ENCODE measurements at regions not wholly inside any gene's neighbourhood (a gene's known extent, or its start where the extent isn't known, plus 50 kb on each side); places are given as distances from the start of the nearest gene placed in this dataset.
"Not testable (repeated sequence)": the region's sequence is repeated elsewhere in the genome, so short reads cannot be mapped to it uniquely, and the experiment has no call there.

GRCh38 chr5:17831279-17831678, 197.0 kb downstream of the TAF11L14 start:
- no peak for DNase-seq

GRCh38 chr5:17832949-17833745, 198.9 kb downstream of the TAF11L14 start:
- DNase-seq: no peak

GRCh38 chr5:17837757-17838156, 203.5 kb downstream of the TAF11L14 start:
- no peak for DNase-seq

- DNase-seq: no peak
Measured at GRCh38 chr5:17838469-17838868, 204.2 kb downstream of the TAF11L14 start.

- no peak for DNase-seq
Measured at GRCh38 chr5:17839848-17840247, 205.6 kb downstream of the TAF11L14 start.

GRCh38 chr5:17846496-17846895, 212.2 kb downstream of the TAF11L14 start:
- no peak for DNase-seq

GRCh38 chr5:17847286-17847685, 213.0 kb downstream of the TAF11L14 start:
- DNase-seq: no peak

- no peak for DNase-seq
Measured at GRCh38 chr5:17852111-17852510, 217.9 kb downstream of the TAF11L14 start.

GRCh38 chr5:17852740-17853139, 218.5 kb downstream of the TAF11L14 start:
- no peak for DNase-seq

- no peak for DNase-seq
Measured at GRCh38 chr5:17854901-17855300, 220.6 kb downstream of the TAF11L14 start.

GRCh38 chr5:17860660-17861315, 226.5 kb downstream of the TAF11L14 start:
- no peak for DNase-seq

- not testable (repeated sequence) for DNase-seq
Measured at GRCh38 chr5:17864903-17865302, 230.6 kb downstream of the TAF11L14 start.

GRCh38 chr5:17865966-17866365, 231.7 kb downstream of the TAF11L14 start:
- not testable (repeated sequence) for DNase-seq

GRCh38 chr5:17872204-17872603, 237.9 kb downstream of the TAF11L14 start:
- DNase-seq: no peak

GRCh38 chr5:17878541-17878940, 244.3 kb downstream of the TAF11L14 start:
- no peak for DNase-seq

GRCh38 chr5:17879276-17879675, 245.0 kb downstream of the TAF11L14 start:
- no peak for DNase-seq

- no peak for DNase-seq
Measured at GRCh38 chr5:17880869-17881268, 246.6 kb downstream of the TAF11L14 start.

- DNase-seq: no peak
Measured at GRCh38 chr5:17882760-17883488, 248.7 kb downstream of the TAF11L14 start.

- no peak for DNase-seq
Measured at GRCh38 chr5:17888155-17888554, 253.9 kb downstream of the TAF11L14 start.

GRCh38 chr5:17890501-17890900, 256.2 kb downstream of the TAF11L14 start:
- DNase-seq: no peak

GRCh38 chr5:17891881-17892280, 257.6 kb downstream of the TAF11L14 start:
- no peak for DNase-seq

GRCh38 chr5:17893026-17893635, 258.9 kb downstream of the TAF11L14 start:
- no peak for DNase-seq

Data from activated CD4-positive, alpha-beta T cell treated with anti-CD3 and anti-CD28 coated beads, Interleukin-2, amount 50 U/mL, for 4 hours (primary cell).